A673 (cell line): ENCODE measurements at regions not wholly inside any gene's neighbourhood (a gene's known extent, or its start where the extent isn't known, plus 50 kb on each side); places are given as distances from the start of the nearest gene placed in this dataset.

Experiments
- BruUV-seq: library from RNA; stranded (reverse); fragments of 400-500 nt; replicated peaks from 2 replicates; lab custom pipeline; 2021; lab: Mats Ljungman, UMichigan
- CTCF ChIA-PET: fragments of 300-600 bp; sonication (Branson Sonifier 250); formaldehyde crosslinking; loops from one replicate; lab custom pipeline; 2022; ENCODE audit warnings: antibody characterized with exemption; lab: Charles Lee
- POLR2A ChIA-PET: fragments of 300-600 bp; sonication (Branson Sonifier 250); formaldehyde crosslinking; loops from one replicate; lab custom pipeline; 2022; ENCODE audit warnings: antibody characterized with exemption; ENCODE audit not compliant: low non-redundant PET; lab: Charles Lee
- DNase-seq: peaks from one replicate; pipeline ENCODE4 v3.0.0-alpha.2; 2015; ENCODE audit warnings: low spot score
- H3K27ac ChIP-seq: fragments of 200-600 bp; sonication (generic); 2 replicates; pipeline ENCODE4 v1.5.1; 2016; ENCODE audit warnings: mixed run types, low read depth, mild to moderate bottlenecking, mixed read lengths, antibody characterized with exemption, low read length; ENCODE audit not compliant: poor library complexity, severe bottlenecking
- H3K27me3 ChIP-seq: fragments of 200-600 bp; sonication (generic); replicated peaks from 2 replicates; pipeline ENCODE4 v1.6.1; 2017; ENCODE audit warnings: mixed run types, low read depth, mild to moderate bottlenecking, mixed read lengths, antibody characterized with exemption, low read length; ENCODE audit not compliant: insufficient read depth, poor library complexity
- H3K36me3 ChIP-seq: fragments of 200-600 bp; sonication (generic); 2 replicates; pipeline ENCODE4 v1.6.1; 2016; ENCODE audit warnings: mixed run types, mild to moderate bottlenecking, mixed read lengths, antibody characterized with exemption, low read length; ENCODE audit not compliant: insufficient read depth, poor library complexity, severe bottlenecking
- H3K4me1 ChIP-seq: fragments of 200-600 bp; sonication (generic); 2 replicates; pipeline ENCODE4 v1.6.1; 2017; ENCODE audit warnings: mixed run types, mild to moderate bottlenecking, mixed read lengths, antibody characterized with exemption, low read length; ENCODE audit not compliant: insufficient read depth, poor library complexity, severe bottlenecking
- H3K4me3 ChIP-seq: fragments of 200-600 bp; sonication (generic); 2 replicates; pipeline ENCODE4 v1.5.1; 2016; ENCODE audit warnings: low read depth, mixed run types, mild to moderate bottlenecking, mixed read lengths, low read length; ENCODE audit not compliant: poor library complexity, severe bottlenecking
- H3K9me3 ChIP-seq: fragments of 200-600 bp; sonication (generic); 2 replicates; pipeline ENCODE4 v1.6.1; 2016; ENCODE audit warnings: mixed run types, low read depth, mild to moderate bottlenecking, mixed read lengths, antibody characterized with exemption, low read length; ENCODE audit not compliant: poor library complexity, severe bottlenecking
- EZH2 ChIP-seq: fragments of 200-600 bp; sonication (generic); IDR thresholded peaks from 2 replicates; pipeline ENCODE4 v1.6.1; 2017; ENCODE audit warnings: borderline replicate concordance, low read depth, mild to moderate bottlenecking, mixed read lengths, antibody characterized with exemption, low read length; ENCODE audit not compliant: poor library complexity, severe bottlenecking
- intact Hi-C: fragments of 100-400 bp; cut with micrococcal nuclease; formaldehyde crosslinking; loops from one replicate; pipeline ENCODE4 v1.10.0; 2022; ENCODE audit not compliant: unreplicated experiment

GRCh38 chr19:23460656-23461055 is 65.4 kb upstream of the ZNF91 start:
- Histone ChIP-seq H3K27me3 (no peaks in the 10 kb centered on the region), H3K36me3 (no peaks in the 10 kb centered on the region), H3K9me3 (peaks cover 23% of the 10 kb centered on the region), H3K4me3 (no peak overlapping the region), H3K4me1 (no peaks in the 10 kb centered on the region), H3K27ac (no peak overlapping the region)
- DNase-seq, result no peak
- POLR2A ChIA-PET, result no interaction called here
- BruUV-seq, result no TSS peak
- CTCF ChIA-PET, result no interaction called here
- intact Hi-C loops, result no loop called here
- TF ChIP-seq EZH2, result no peak
